ENCODE measurements at regions not wholly inside any gene's neighbourhood (a gene's known extent, or its start where the extent isn't known, plus 50 kb on each side); places are given as distances from the start of the nearest gene placed in this dataset.
A peak's percentile ranks its signal among the peaks of the same experiment; 100 is the strongest.
"Not testable (repeated sequence)": the region's sequence is repeated elsewhere in the genome, so short reads cannot be mapped to it uniquely, and the experiment has no call there.

DNA sequence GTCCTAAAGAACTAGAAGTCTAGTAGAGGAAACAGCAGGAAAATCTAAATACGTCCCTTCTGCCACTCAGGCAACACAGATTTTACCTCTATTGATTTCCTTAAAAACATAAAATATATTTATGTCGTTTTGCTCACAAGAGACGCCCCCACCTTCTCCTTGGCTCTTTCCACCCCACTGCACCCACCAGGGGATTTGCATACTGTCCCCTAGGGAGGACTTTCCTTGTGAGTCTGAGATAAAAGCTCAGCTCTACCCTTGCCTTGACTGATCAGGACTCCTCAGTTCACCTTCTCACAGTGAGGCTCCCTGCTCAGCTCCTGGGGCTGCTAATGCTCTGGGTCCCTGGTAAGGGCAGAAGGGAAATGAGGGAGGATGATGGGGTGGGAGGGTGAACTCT lies 1488.1 kb downstream of the RPIA start:
- H3K27me3 Mint-ChIP-seq (ENCODE audit: insufficient read depth); H3K4me3 Mint-ChIP-seq; H3K27ac Mint-ChIP-seq; H3K9ac ChIP-seq (ENCODE audit: extremely low read depth, low read length, poor library complexity, severe bottlenecking); H3K4me1 ChIP-seq (ENCODE audit: control insufficient read depth, insufficient read depth, low read length); H3K36me3 Mint-ChIP-seq (ENCODE audit: low read depth); H3K36me3 ChIP-seq (ENCODE audit: control insufficient read depth, insufficient read depth, low read length); DNase-seq; H3K4me1 Mint-ChIP-seq; H3K27me3 ChIP-seq (ENCODE audit: control insufficient read depth, insufficient read depth, low read length, poor library complexity, severe bottlenecking); H3K4me3 ChIP-seq (ENCODE audit: low read length); H3K9me3 ChIP-seq (ENCODE audit: control insufficient read depth, low read length); H3K27ac ChIP-seq (ENCODE audit: low read depth, low read length): not testable (repeated sequence)
- no CpG with 5 or more reads among the region's 3 CpGs for WGBS, 2 experiments (ENCODE audit: insufficient coverage in 1 of 2, insufficient read length in 1 of 2)
- peaks cover 29% of the 10 kb centered on the region for H3K9me3 Mint-ChIP-seq

- H3K4me3 ChIP-seq (ENCODE audit: low read length), result no peak overlapping the region
- H3K27ac ChIP-seq (ENCODE audit: low read depth, low read length), result no peak overlapping the region
- Mint-ChIP-seq H3K27me3 (ENCODE audit: insufficient read depth) (no peaks in the 10 kb centered on the region), H3K36me3 (ENCODE audit: low read depth) (no peaks in the 10 kb centered on the region), H3K4me3 (no peak overlapping the region), H3K4me1 (no peaks in the 10 kb centered on the region), H3K9me3 (peaks cover 33% of the 10 kb centered on the region), H3K27ac (no peak overlapping the region)
- H3K36me3 ChIP-seq (ENCODE audit: control insufficient read depth, insufficient read depth, low read length), result no peaks in the 10 kb centered on the region
- WGBS, 2 experiments (ENCODE audit: insufficient coverage in 1 of 2, insufficient read length in 1 of 2), result 54% methylated on average over 1 of the region's 1 CpG; no CpG with 5 or more reads in 1 of the 2 experiments
- no peaks in the 10 kb centered on the region for H3K4me1 ChIP-seq (ENCODE audit: control insufficient read depth, insufficient read depth, low read length)
- no peak for DNase-seq
- peak; percentile 60 for TF ChIP-seq CTCF (conservative IDR thresholded peaks at IDR 0.05)
- H3K27me3 ChIP-seq (ENCODE audit: control insufficient read depth, insufficient read depth, low read length, poor library complexity, severe bottlenecking), result no peaks in the 10 kb centered on the region
- H3K9me3 ChIP-seq (ENCODE audit: control insufficient read depth, low read length), result peaks cover 34% of the 10 kb centered on the region
- H3K9ac ChIP-seq (ENCODE audit: extremely low read depth, low read length, poor library complexity, severe bottlenecking), result no peak overlapping the region
Measured at GRCh38 chr2:90207454-90208058, 1516.1 kb downstream of the RPIA start.

GRCh38 chr2:90209009-90209408 lies 1517.5 kb downstream of the RPIA start:
- Mint-ChIP-seq H3K4me1 (no peaks in the 10 kb centered on the region), H3K4me3 (no peak overlapping the region), H3K36me3 (ENCODE audit: low read depth) (no peaks in the 10 kb centered on the region), H3K27me3 (ENCODE audit: insufficient read depth) (no peaks in the 10 kb centered on the region), H3K9me3 (peaks cover 28% of the 10 kb centered on the region), H3K27ac (no peak overlapping the region)
- H3K36me3 ChIP-seq (ENCODE audit: control insufficient read depth, insufficient read depth, low read length), result no peaks in the 10 kb centered on the region
- H3K9me3 ChIP-seq (ENCODE audit: control insufficient read depth, low read length), result peaks cover 24% of the 10 kb centered on the region
- WGBS, 2 experiments (ENCODE audit: insufficient coverage in 1 of 2, insufficient read length in 1 of 2), result 74 to 98% methylated on average over 5 of the region's 5 CpGs
- H3K27ac ChIP-seq (ENCODE audit: low read depth, low read length), result no peak overlapping the region
- TF ChIP-seq CTCF (conservative IDR thresholded peaks at IDR 0.05), result no peak
- H3K4me3 ChIP-seq (ENCODE audit: low read length), result no peak overlapping the region
- H3K9ac ChIP-seq (ENCODE audit: extremely low read depth, low read length, poor library complexity, severe bottlenecking), result no peak overlapping the region
- DNase-seq, result no peak
- no peaks in the 10 kb centered on the region for H3K4me1 ChIP-seq (ENCODE audit: control insufficient read depth, insufficient read depth, low read length)
- no peaks in the 10 kb centered on the region for H3K27me3 ChIP-seq (ENCODE audit: control insufficient read depth, insufficient read depth, low read length, poor library complexity, severe bottlenecking)

- Histone ChIP-seq H3K4me1 (ENCODE audit: control insufficient read depth, insufficient read depth, low read length) (no peaks in the 10 kb centered on the region), H3K4me3 (ENCODE audit: low read length) (no peak overlapping the region), H3K27me3 (ENCODE audit: control insufficient read depth, insufficient read depth, low read length, poor library complexity, severe bottlenecking) (no peaks in the 10 kb centered on the region), H3K27ac (ENCODE audit: low read depth, low read length) (no peak overlapping the region), H3K9ac (ENCODE audit: extremely low read depth, low read length, poor library complexity, severe bottlenecking) (no peak overlapping the region), H3K9me3 (ENCODE audit: control insufficient read depth, low read length) (peaks cover 24% of the 10 kb centered on the region), H3K36me3 (ENCODE audit: control insufficient read depth, insufficient read depth, low read length) (no peaks in the 10 kb centered on the region)
- no peak for TF ChIP-seq CTCF (conservative IDR thresholded peaks at IDR 0.05)
- DNase-seq, result no peak
- H3K27me3 Mint-ChIP-seq (ENCODE audit: insufficient read depth), result no peaks in the 10 kb centered on the region
- peaks cover 28% of the 10 kb centered on the region for H3K9me3 Mint-ChIP-seq
- H3K4me3 Mint-ChIP-seq, result no peak overlapping the region
- no peaks in the 10 kb centered on the region for H3K36me3 Mint-ChIP-seq (ENCODE audit: low read depth)
- WGBS, 2 experiments (ENCODE audit: insufficient coverage in 1 of 2, insufficient read length in 1 of 2), result 80 to 81% methylated on average over 3 to 4 of the region's 4 CpGs
- no peaks in the 10 kb centered on the region for H3K4me1 Mint-ChIP-seq
- H3K27ac Mint-ChIP-seq, result no peak overlapping the region
Measured at GRCh38 chr2:90209806-90210205, 1518.3 kb downstream of the RPIA start.
